Erythroblast (primary cell): ENCODE measurements at regions not wholly inside any gene's neighbourhood (a gene's known extent, or its start where the extent isn't known, plus 50 kb on each side); places are given as distances from the start of the nearest gene placed in this dataset.

Experiments
- GATA1 ChIP-seq: IDR thresholded peaks from 2 replicates; pipeline ENCODE4 v1.6.1; 2011; ENCODE audit warnings: low read depth, mild to moderate bottlenecking, control low read depth, low read length, moderate library complexity
- POLR2A ChIP-seq: IDR thresholded peaks from 2 replicates; pipeline ENCODE4 v1.6.1; 2011; ENCODE audit warnings: mild to moderate bottlenecking, low read length

DNA sequence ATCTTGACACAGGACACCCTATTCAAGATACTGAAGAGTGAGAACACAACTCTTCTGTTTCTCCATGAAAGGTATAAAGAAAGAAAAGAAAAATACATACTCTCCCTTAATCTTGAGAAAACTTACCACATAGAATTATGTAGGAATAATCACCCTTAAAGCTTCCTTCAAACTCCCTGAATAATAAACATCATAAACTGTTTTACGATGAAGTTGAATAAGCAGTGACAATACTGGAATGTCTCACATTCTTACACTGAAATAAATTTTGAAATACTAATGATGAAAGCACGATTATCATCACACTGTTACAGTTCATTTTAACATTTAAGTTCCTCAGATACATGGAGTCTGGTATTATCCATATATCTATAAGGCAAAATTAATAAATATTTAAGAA is 306.2 kb downstream of the IPMK start:
- TF ChIP-seq POLR2A, result no peak
- TF ChIP-seq GATA1, result no peak
